ENCODE measurements at regions not wholly inside any gene's neighbourhood (a gene's known extent, or its start where the extent isn't known, plus 50 kb on each side); places are given as distances from the start of the nearest gene placed in this dataset.
"Not testable (repeated sequence)": the region's sequence is repeated elsewhere in the genome, so short reads cannot be mapped to it uniquely, and the experiment has no call there.

GRCh38 chr2:175690113-175690837 lies 311.8 kb downstream of the LNPK start:
- no peak overlapping the region for H3K4me3 Mint-ChIP-seq
- H3K27me3 Mint-ChIP-seq: peaks cover 12% of the 10 kb centered on the region
- no peak overlapping the region for H3K27ac Mint-ChIP-seq
- no peaks in the 10 kb centered on the region for H3K4me1 Mint-ChIP-seq
- H3K9me3 Mint-ChIP-seq: no peaks in the 10 kb centered on the region
- H3K36me3 Mint-ChIP-seq: no peaks in the 10 kb centered on the region

- H3K27me3 Mint-ChIP-seq: peaks cover 16% of the 10 kb centered on the region
- H3K4me1 Mint-ChIP-seq: no peaks in the 10 kb centered on the region
- no peak overlapping the region for H3K27ac Mint-ChIP-seq
- no peaks in the 10 kb centered on the region for H3K9me3 Mint-ChIP-seq
- no peak overlapping the region for H3K4me3 Mint-ChIP-seq
- no peaks in the 10 kb centered on the region for H3K36me3 Mint-ChIP-seq
Observed at GRCh38 chr2:175688243-175688642, 313.8 kb downstream of the LNPK start.

DNA sequence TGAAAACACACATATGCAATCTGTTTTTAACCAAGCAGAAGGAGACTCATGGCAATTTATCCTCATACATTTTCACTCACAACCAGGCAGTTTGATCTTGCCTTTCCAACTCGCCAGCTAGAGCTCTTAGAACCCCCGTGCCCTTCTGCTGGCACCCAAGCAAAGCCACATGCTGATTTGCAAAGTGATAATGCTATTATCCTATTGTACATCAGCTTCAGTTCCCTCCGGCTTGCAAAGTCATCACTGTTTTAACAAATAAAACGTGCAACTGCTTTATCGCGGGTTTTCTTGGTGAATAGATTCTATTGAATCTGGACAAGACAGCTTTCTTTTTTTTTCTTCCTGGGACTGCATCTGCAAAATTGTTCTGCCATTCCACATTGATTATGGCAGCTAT lies 314.6 kb downstream of the LNPK start:
- peaks cover 17% of the 10 kb centered on the region for H3K27me3 Mint-ChIP-seq
- no peaks in the 10 kb centered on the region for H3K36me3 Mint-ChIP-seq
- no peak overlapping the region for H3K4me3 Mint-ChIP-seq
- H3K9me3 Mint-ChIP-seq: no peaks in the 10 kb centered on the region
- no peaks in the 10 kb centered on the region for H3K4me1 Mint-ChIP-seq
- no peak overlapping the region for H3K27ac Mint-ChIP-seq

- Mint-ChIP-seq H3K27me3 (peaks cover 17% of the 10 kb centered on the region), H3K4me3 (no peak overlapping the region)
Observed at GRCh38 chr2:175686002-175686401, 316.1 kb downstream of the LNPK start.

DNA sequence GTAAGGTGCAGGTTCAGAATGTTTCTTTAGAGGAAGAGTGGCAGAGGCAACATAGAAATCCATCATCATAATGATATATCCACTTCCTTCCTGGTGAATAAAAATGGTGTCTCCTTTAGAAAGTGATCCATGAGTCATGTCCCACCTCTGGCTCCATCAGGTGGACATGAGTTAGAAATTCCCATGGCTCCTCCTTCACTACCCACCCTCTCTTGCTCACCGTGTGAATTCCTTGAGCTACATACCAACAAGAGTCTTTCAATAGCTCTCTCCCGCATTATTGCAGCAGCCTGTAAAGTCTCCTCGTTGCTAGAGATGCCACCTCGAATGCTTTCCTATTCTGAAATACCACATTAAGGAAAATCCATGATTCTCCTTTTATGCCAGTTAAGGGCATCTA lies 317.6 kb downstream of the LNPK start:
- H3K4me1 Mint-ChIP-seq: no peaks in the 10 kb centered on the region
- no peak overlapping the region for H3K4me3 Mint-ChIP-seq
- no peak overlapping the region for H3K27ac Mint-ChIP-seq
- H3K36me3 Mint-ChIP-seq: no peaks in the 10 kb centered on the region
- no peaks in the 10 kb centered on the region for H3K9me3 Mint-ChIP-seq
- H3K27me3 Mint-ChIP-seq: peaks cover 17% of the 10 kb centered on the region

More at GRCh38 chr2:175686002-175686401, 316.1 kb downstream of the LNPK start:
- no peak overlapping the region for H3K27ac Mint-ChIP-seq
- H3K9me3 Mint-ChIP-seq: no peaks in the 10 kb centered on the region
- no peaks in the 10 kb centered on the region for H3K4me1 Mint-ChIP-seq
- no peaks in the 10 kb centered on the region for H3K36me3 Mint-ChIP-seq

GRCh38 chr2:175679728-175680127 lies 322.3 kb downstream of the LNPK start:
- H3K36me3 Mint-ChIP-seq: no peaks in the 10 kb centered on the region
- H3K9me3 Mint-ChIP-seq: no peaks in the 10 kb centered on the region
- peaks cover 4% of the 10 kb centered on the region for H3K27me3 Mint-ChIP-seq
- no peak overlapping the region for H3K27ac Mint-ChIP-seq
- no peak overlapping the region for H3K4me3 Mint-ChIP-seq
- H3K4me1 Mint-ChIP-seq: no peaks in the 10 kb centered on the region

- peaks cover 4% of the 10 kb centered on the region for H3K27me3 Mint-ChIP-seq
Observed at GRCh38 chr2:175679231-175679630, 322.8 kb downstream of the LNPK start.

GRCh38 chr2:175677880-175678279 lies 324.2 kb downstream of the LNPK start:
- H3K4me1 Mint-ChIP-seq: no peaks in the 10 kb centered on the region
- H3K36me3 Mint-ChIP-seq: no peaks in the 10 kb centered on the region
- H3K4me3 Mint-ChIP-seq: no peak overlapping the region
- no peak overlapping the region for H3K27ac Mint-ChIP-seq
- no peaks in the 10 kb centered on the region for H3K9me3 Mint-ChIP-seq
- peaks cover 2% of the 10 kb centered on the region for H3K27me3 Mint-ChIP-seq

More at GRCh38 chr2:175679231-175679630, 322.8 kb downstream of the LNPK start:
- H3K4me3 Mint-ChIP-seq: no peak overlapping the region
- no peaks in the 10 kb centered on the region for H3K9me3 Mint-ChIP-seq
- no peaks in the 10 kb centered on the region for H3K4me1 Mint-ChIP-seq
- no peaks in the 10 kb centered on the region for H3K36me3 Mint-ChIP-seq
- no peak overlapping the region for H3K27ac Mint-ChIP-seq

- Mint-ChIP-seq H3K9me3 (peaks cover 7% of the 10 kb centered on the region), H3K4me1 (no peaks in the 10 kb centered on the region), H3K27me3 (peaks cover 6% of the 10 kb centered on the region), H3K36me3 (no peaks in the 10 kb centered on the region), H3K4me3 (no peak overlapping the region), H3K27ac (no peak overlapping the region)
Observed at GRCh38 chr2:175676813-175677212, 325.3 kb downstream of the LNPK start.

DNA sequence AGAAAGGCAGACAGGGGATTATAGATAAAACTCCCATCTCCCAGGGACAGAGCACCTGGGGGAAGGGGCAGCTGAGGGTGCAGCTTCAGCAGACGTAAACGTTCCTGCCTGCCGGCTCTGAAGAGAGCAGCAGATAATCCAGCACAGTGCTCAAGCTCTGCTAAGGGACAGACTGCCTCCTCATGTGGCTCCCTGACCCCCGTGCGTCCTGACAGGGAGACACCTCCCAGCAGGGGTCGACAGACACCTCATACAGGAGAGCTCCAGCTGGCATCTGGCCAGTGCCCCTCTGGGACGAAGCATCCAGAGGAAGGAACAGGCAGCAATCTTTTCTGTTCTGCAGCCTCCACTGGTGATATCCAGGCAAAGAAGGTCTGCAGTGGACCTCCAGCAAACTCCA lies 333.3 kb downstream of the LNPK start:
- not testable (repeated sequence) for H3K4me3 Mint-ChIP-seq, H3K4me1 Mint-ChIP-seq, H3K27ac Mint-ChIP-seq, H3K36me3 Mint-ChIP-seq
- Mint-ChIP-seq H3K27me3 (peaks cover 28% of the 10 kb centered on the region), H3K9me3 (peaks cover 13% of the 10 kb centered on the region)

GRCh38 chr2:175662335-175662734 lies 339.7 kb downstream of the LNPK start:
- H3K36me3 Mint-ChIP-seq: no peaks in the 10 kb centered on the region
- H3K4me3 Mint-ChIP-seq: no peak overlapping the region
- no peaks in the 10 kb centered on the region for H3K9me3 Mint-ChIP-seq
- H3K27ac Mint-ChIP-seq: no peak overlapping the region
- H3K4me1 Mint-ChIP-seq: no peaks in the 10 kb centered on the region
- H3K27me3 Mint-ChIP-seq: peaks cover 12% of the 10 kb centered on the region

- no peak overlapping the region for H3K4me3 Mint-ChIP-seq
- peaks cover 15% of the 10 kb centered on the region for H3K27me3 Mint-ChIP-seq
- no peaks in the 10 kb centered on the region for H3K4me1 Mint-ChIP-seq
- no peaks in the 10 kb centered on the region for H3K36me3 Mint-ChIP-seq
- peaks cover 8% of the 10 kb centered on the region for H3K9me3 Mint-ChIP-seq
- H3K27ac Mint-ChIP-seq: no peak overlapping the region
Observed at GRCh38 chr2:175648577-175649063, 353.4 kb downstream of the LNPK start.

DNA sequence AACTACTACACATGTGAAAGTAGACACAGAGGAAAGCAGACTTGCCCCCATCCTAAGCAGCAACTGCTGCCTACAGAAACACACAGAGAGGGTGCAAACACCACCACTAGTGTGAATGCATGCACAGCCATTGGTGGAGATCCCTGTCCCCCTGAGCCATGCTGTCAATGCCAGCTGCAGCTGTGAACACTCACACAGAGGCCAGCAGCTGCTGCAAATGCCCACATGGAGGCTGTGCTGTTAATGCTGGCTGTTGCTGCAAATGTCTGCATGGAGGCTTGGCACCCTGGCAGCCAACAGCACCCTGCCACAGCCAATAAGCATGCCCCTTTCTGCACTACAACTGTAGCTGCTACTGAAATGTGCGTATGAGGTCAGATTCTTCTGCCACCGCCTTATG lies 355.0 kb downstream of the LNPK start:
- Mint-ChIP-seq H3K4me3 (no peak overlapping the region), H3K27ac (no peak overlapping the region), H3K9me3 (peaks cover 8% of the 10 kb centered on the region), H3K36me3 (no peaks in the 10 kb centered on the region), H3K27me3 (peaks cover 11% of the 10 kb centered on the region), H3K4me1 (no peaks in the 10 kb centered on the region)

- Mint-ChIP-seq H3K36me3 (no peaks in the 10 kb centered on the region), H3K9me3 (no peaks in the 10 kb centered on the region), H3K27ac (no peak overlapping the region), H3K27me3 (peaks cover 16% of the 10 kb centered on the region), H3K4me3 (no peak overlapping the region), H3K4me1 (no peaks in the 10 kb centered on the region)
Observed at GRCh38 chr2:175640655-175641054, 361.4 kb downstream of the LNPK start.

DNA sequence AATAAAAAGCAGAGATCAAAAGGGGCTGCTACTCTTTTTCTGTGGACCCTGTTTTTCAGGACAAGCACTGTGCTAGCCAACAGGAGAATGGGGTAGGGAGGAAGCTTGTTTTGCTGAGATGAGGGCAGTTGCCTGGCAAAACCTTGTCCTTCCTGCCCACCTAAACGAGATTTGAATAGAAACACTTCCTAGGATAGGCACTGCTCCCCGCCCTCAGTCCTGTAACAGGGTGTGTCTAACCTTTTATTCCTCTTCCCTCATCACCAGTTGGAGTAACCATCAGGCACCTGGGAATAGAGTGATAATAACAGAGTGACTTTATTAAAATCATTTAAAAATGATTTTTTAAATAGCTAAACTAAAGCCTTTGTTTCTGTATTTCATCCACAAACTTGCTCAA lies 368.8 kb downstream of the LNPK start:
- H3K27ac Mint-ChIP-seq: no peak overlapping the region
- H3K4me3 Mint-ChIP-seq: no peak overlapping the region
- no peaks in the 10 kb centered on the region for H3K9me3 Mint-ChIP-seq
- H3K36me3 Mint-ChIP-seq: no peaks in the 10 kb centered on the region
- H3K4me1 Mint-ChIP-seq: no peaks in the 10 kb centered on the region
- H3K27me3 Mint-ChIP-seq: peaks cover 9% of the 10 kb centered on the region

- Mint-ChIP-seq H3K27me3 (peaks cover 9% of the 10 kb centered on the region), H3K27ac (no peak overlapping the region), H3K4me3 (no peak overlapping the region), H3K36me3 (no peaks in the 10 kb centered on the region), H3K9me3 (no peaks in the 10 kb centered on the region), H3K4me1 (no peaks in the 10 kb centered on the region)
Observed at GRCh38 chr2:175631245-175631623, 370.8 kb downstream of the LNPK start.

All from activated naive CD4-positive, alpha-beta T cell treated with anti-CD3 and anti-CD28 coated beads, Interleukin-2, amount 50 U/mL, for 24 hours (primary cell).